CD8-positive, alpha-beta memory T cell (primary cell): ENCODE measurements at regions not wholly inside any gene's neighbourhood (a gene's known extent, or its start where the extent isn't known, plus 50 kb on each side); places are given as distances from the start of the nearest gene placed in this dataset.

Experiments
- CTCF ChIA-PET: fragments of 350-600 bp; sonication (Branson Sonifier 250); formaldehyde crosslinking; loops from one replicate; lab custom pipeline; 2021; ENCODE audit warnings: antibody characterized with exemption; lab: Charles Lee
- POLR2A ChIA-PET: fragments of 350-600 bp; sonication (Branson Sonifier 250); formaldehyde crosslinking; loops from one replicate; lab custom pipeline; 2021; ENCODE audit warnings: antibody characterized with exemption; lab: Charles Lee
- DNase-seq, 5 donors: peaks; one replicate each; pipeline versions ENCODE4 v3.0.0 to v3.0.0-alpha.2; 2020 to 2022; ENCODE audit warnings: mixed read lengths in 1 of 5
- H3K27ac ChIP-seq: one replicate; pipeline ENCODE4 v1.7.0; 2013; ENCODE audit warnings: low read depth, mild to moderate bottlenecking, low read length, moderate library complexity
- H3K27me3 ChIP-seq: 2 replicates; pipeline ENCODE4 v1.7.0; 2013; ENCODE audit warnings: low read length, mild to moderate bottlenecking; ENCODE audit not compliant: insufficient read depth, poor library complexity, severe bottlenecking
- H3K36me3 ChIP-seq: 2 replicates; pipeline ENCODE4 v1.7.0; 2013; ENCODE audit warnings: mild to moderate bottlenecking, low read length, moderate library complexity; ENCODE audit not compliant: insufficient read depth
- H3K4me1 ChIP-seq: 2 replicates; pipeline ENCODE4 v1.7.0; 2013; ENCODE audit warnings: mild to moderate bottlenecking, low read length, moderate library complexity; ENCODE audit not compliant: insufficient read depth
- H3K4me3 ChIP-seq: 2 replicates; pipeline ENCODE4 v1.7.0; 2013; ENCODE audit warnings: mild to moderate bottlenecking, low read length
- H3K9me3 ChIP-seq: 2 replicates; pipeline ENCODE4 v1.7.0; 2013; ENCODE audit warnings: mild to moderate bottlenecking, low read length
- H3K27ac Mint-ChIP-seq, 8 donors: one replicate each; pipeline ENCODE4 v1.8.0; 2020 to 2021; ENCODE audit warnings: mixed read lengths in 8 of 8, mild to moderate bottlenecking in 6 of 8, inconsistent platforms in 3 of 8, moderate library complexity in 3 of 8
- H3K27me3 Mint-ChIP-seq, 2 donors: one replicate each; pipeline ENCODE4 v1.8.0; 2020 to 2021; ENCODE audit warnings: mixed read lengths in 2 of 2, mild to moderate bottlenecking in 1 of 2, moderate library complexity in 1 of 2
- H3K36me3 Mint-ChIP-seq, 3 donors: one replicate each; pipeline ENCODE4 v1.8.0; 2020 to 2021; ENCODE audit warnings: mixed read lengths in 3 of 3, inconsistent platforms in 1 of 3, mild to moderate bottlenecking in 1 of 3
- H3K4me1 Mint-ChIP-seq, 3 donors: one replicate each; pipeline ENCODE4 v1.8.0; 2020 to 2021; ENCODE audit warnings: mixed read lengths in 3 of 3, inconsistent platforms in 1 of 3, mild to moderate bottlenecking in 1 of 3
- H3K4me3 Mint-ChIP-seq, 7 donors: one replicate each; pipeline ENCODE4 v1.8.0; 2020 to 2021; ENCODE audit warnings: mixed read lengths in 7 of 7, mild to moderate bottlenecking in 6 of 7, moderate library complexity in 4 of 7, inconsistent platforms in 2 of 7
- H3K9me3 Mint-ChIP-seq, 5 donors: one replicate each; pipeline ENCODE4 v1.8.0; 2020 to 2022; ENCODE audit warnings: mixed read lengths in 5 of 5, mild to moderate bottlenecking in 3 of 5, moderate library complexity in 2 of 5, inconsistent platforms in 1 of 5

GRCh38 chr17:6913608-6914443 is 82.0 kb upstream of the ALOX12 start:
- no peaks in the 10 kb centered on the region for H3K9me3 Mint-ChIP-seq
- peaks cover 8 to 15% (median 13%) of the 10 kb centered on the region in 3 donors for H3K4me1 Mint-ChIP-seq
- H3K27ac Mint-ChIP-seq = peak overlapping the region in 5 of 8 donors; percentile 5 to 93 (median 77)
- no peaks in the 10 kb centered on the region for H3K9me3 ChIP-seq
- H3K36me3 ChIP-seq = no peaks in the 10 kb centered on the region
- H3K4me1 ChIP-seq = peaks cover 5% of the 10 kb centered on the region
- H3K27me3 Mint-ChIP-seq = peaks cover 4 to 15% of the 10 kb centered on the region in 2 donors
- peak; percentile 52 to 84 (median 68) for DNase-seq
- no peaks in the 10 kb centered on the region for H3K36me3 Mint-ChIP-seq
- peak overlapping the region; percentile 60 for H3K4me3 ChIP-seq
- ChIA-PET POLR2A (interaction anchor here (0.6 to 2.5 kb wide), 3 partner anchors 18 to 108 kb away, joined by 3 to 8 read pairs (median 7); no protein-coding TSS in a partner anchor), CTCF (interaction anchor here (0.8 to 6.7 kb wide), 16 partner anchors 9 to 223 kb away, joined by 3 to 98 read pairs (median 4); partner anchors contain the start of genes BCL6B, RNASEK and SLC16A13)
- peak overlapping the region in 6 of 7 donors; percentile 74 to 94 (median 84) for H3K4me3 Mint-ChIP-seq
- no peaks in the 10 kb centered on the region for H3K27me3 ChIP-seq
- no peak overlapping the region for H3K27ac ChIP-seq

- Mint-ChIP-seq H3K36me3 (no peaks in the 10 kb centered on the region), H3K27me3 (peaks cover 4 to 14% of the 10 kb centered on the region in 2 donors), H3K4me1 (peaks cover 8 to 15% (median 13%) of the 10 kb centered on the region in 3 donors), H3K27ac (no peak overlapping the region), H3K4me3 (peak overlapping the region in 2 of 7 donors; percentile 19 to 45), H3K9me3 (no peaks in the 10 kb centered on the region)
- DNase-seq = peak in 2 of 5 donors; percentile 28 to 46
- peaks cover 5% of the 10 kb centered on the region for H3K4me1 ChIP-seq
- no peaks in the 10 kb centered on the region for H3K27me3 ChIP-seq
- no peaks in the 10 kb centered on the region for H3K36me3 ChIP-seq
- POLR2A ChIA-PET = interaction anchor here (0.6 to 2.5 kb wide), 3 partner anchors 17 to 107 kb away, joined by 3 to 8 read pairs (median 7); no protein-coding TSS in a partner anchor
- no peaks in the 10 kb centered on the region for H3K9me3 ChIP-seq
- H3K4me3 ChIP-seq = no peak overlapping the region
- CTCF ChIA-PET = interaction anchor here (0.8 to 6.7 kb wide), 15 partner anchors 8 to 222 kb away, joined by 3 to 98 read pairs (median 5); partner anchors contain the start of genes BCL6B, RNASEK and SLC16A13
- no peak overlapping the region for H3K27ac ChIP-seq
Measured at GRCh38 chr17:6914711-6915110, 81.1 kb upstream of the ALOX12 start.

GRCh38 chr17:6915620-6916019 is 80.2 kb upstream of the ALOX12 start:
- POLR2A ChIA-PET = no interaction called here
- H3K27me3 Mint-ChIP-seq = peaks cover 4 to 13% of the 10 kb centered on the region in 2 donors

GRCh38 chr17:6919158-6919557 is 76.7 kb upstream of the ALOX12 start:
- H3K27me3 ChIP-seq = no peaks in the 10 kb centered on the region
- H3K9me3 ChIP-seq = no peaks in the 10 kb centered on the region
- no peak for DNase-seq
- no peak overlapping the region for H3K4me3 ChIP-seq
- H3K27ac ChIP-seq = no peak overlapping the region
- no peaks in the 10 kb centered on the region for H3K36me3 ChIP-seq
- peaks cover 7 to 11% of the 10 kb centered on the region in 2 donors for H3K27me3 Mint-ChIP-seq
- peaks cover 3 to 11% (median 4%) of the 10 kb centered on the region in 3 donors for H3K4me1 Mint-ChIP-seq
- POLR2A ChIA-PET = no interaction called here
- H3K36me3 Mint-ChIP-seq = peaks cover 0 to 6% (median 4%) of the 10 kb centered on the region in 3 donors
- no peaks in the 10 kb centered on the region for H3K9me3 Mint-ChIP-seq
- peaks cover 10% of the 10 kb centered on the region for H3K4me1 ChIP-seq
- CTCF ChIA-PET = no interaction called here
- no peak overlapping the region for H3K27ac Mint-ChIP-seq
- H3K4me3 Mint-ChIP-seq = no peak overlapping the region

More at GRCh38 chr17:6915620-6916019, 80.2 kb upstream of the ALOX12 start:
- H3K4me1 Mint-ChIP-seq = peaks cover 8 to 15% (median 13%) of the 10 kb centered on the region in 3 donors
- H3K9me3 Mint-ChIP-seq = no peaks in the 10 kb centered on the region
- H3K4me3 Mint-ChIP-seq = peak overlapping the region in 1 of 7 donors; percentile 23
- H3K4me1 ChIP-seq = peaks cover 5% of the 10 kb centered on the region
- H3K4me3 ChIP-seq = no peak overlapping the region
- H3K36me3 ChIP-seq = no peaks in the 10 kb centered on the region
- CTCF ChIA-PET = interaction anchor here (1.0 to 6.7 kb wide), 5 partner anchors 89 to 131 kb away, joined by 3 to 98 read pairs (median 11); partner anchors contain the start of genes BCL6B and SLC16A13
- H3K27ac Mint-ChIP-seq = peak overlapping the region in 1 of 8 donors; percentile 70
- no peaks in the 10 kb centered on the region for H3K36me3 Mint-ChIP-seq
- H3K9me3 ChIP-seq = no peaks in the 10 kb centered on the region
- no peak overlapping the region for H3K27ac ChIP-seq
- no peak for DNase-seq
- no peaks in the 10 kb centered on the region for H3K27me3 ChIP-seq

DNA sequence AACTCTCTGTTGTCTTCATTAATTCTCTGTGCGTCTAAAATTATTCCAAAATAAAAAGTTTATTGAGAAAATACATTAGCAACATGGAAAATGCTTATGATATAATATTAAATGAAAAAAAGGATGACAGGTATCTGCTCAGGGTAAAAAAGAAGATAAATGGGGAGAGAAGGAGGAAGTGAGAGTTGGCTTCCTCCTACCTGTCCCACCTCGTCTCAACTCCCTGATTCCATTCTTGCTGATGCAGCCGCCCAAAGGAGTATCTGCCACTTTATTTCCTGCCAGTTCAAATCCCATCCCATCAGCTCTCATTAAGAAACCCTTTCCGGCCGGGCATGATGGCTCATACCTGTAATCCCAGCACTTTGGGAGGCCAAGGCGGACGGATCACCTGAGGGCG is 72.5 kb upstream of the ALOX12 start:
- Histone ChIP-seq H3K4me1 (peaks cover 18% of the 10 kb centered on the region), H3K27ac (no peak overlapping the region), H3K36me3 (no peaks in the 10 kb centered on the region), H3K9me3 (no peaks in the 10 kb centered on the region), H3K4me3 (no peak overlapping the region), H3K27me3 (no peaks in the 10 kb centered on the region)
- no peak overlapping the region for H3K27ac Mint-ChIP-seq
- no peak for DNase-seq
- ChIA-PET CTCF (interaction anchor here (0.7 to 1.4 kb wide), 3 partner anchors 9 to 100 kb away, joined by 3 to 4 read pairs (median 3); no protein-coding TSS in a partner anchor), POLR2A (no interaction called here)
- no peak overlapping the region for H3K4me3 Mint-ChIP-seq
- H3K27me3 Mint-ChIP-seq = peaks cover 2 to 7% of the 10 kb centered on the region in 2 donors
- peaks cover 2 to 12% (median 9%) of the 10 kb centered on the region in 3 donors for H3K36me3 Mint-ChIP-seq
- no peaks in the 10 kb centered on the region for H3K9me3 Mint-ChIP-seq
- H3K4me1 Mint-ChIP-seq = peaks cover 3 to 13% (median 6%) of the 10 kb centered on the region in 3 donors

DNA sequence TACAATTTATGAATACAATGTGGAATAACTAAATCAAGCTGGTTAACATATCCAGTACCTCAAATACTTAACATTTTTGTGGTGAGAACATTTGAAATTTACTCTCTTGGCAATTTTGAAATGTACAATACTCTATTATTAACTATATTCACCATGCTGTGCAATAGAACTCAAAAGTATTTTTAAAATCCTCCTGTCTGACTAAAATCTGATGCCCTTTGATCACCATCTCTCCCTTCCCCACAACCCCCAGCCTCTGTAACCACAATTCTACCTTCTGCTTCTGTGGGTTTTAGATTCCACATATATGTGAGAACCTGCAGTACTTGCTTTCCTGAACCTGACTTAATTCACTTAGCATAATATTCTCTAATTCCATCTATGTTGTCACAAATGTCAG is 71.6 kb upstream of the ALOX12 start:
- H3K4me1 Mint-ChIP-seq = peaks cover 3 to 13% (median 6%) of the 10 kb centered on the region in 3 donors

GRCh38 chr17:6926667-6927066 is 69.2 kb upstream of the ALOX12 start:
- Histone ChIP-seq H3K36me3 (no peaks in the 10 kb centered on the region), H3K27ac (no peak overlapping the region), H3K27me3 (no peaks in the 10 kb centered on the region), H3K4me1 (peaks cover 18% of the 10 kb centered on the region), H3K9me3 (no peaks in the 10 kb centered on the region), H3K4me3 (no peak overlapping the region)
- DNase-seq = no peak
- H3K27ac Mint-ChIP-seq = no peak overlapping the region
- H3K27me3 Mint-ChIP-seq = no peaks in the 10 kb centered on the region
- peaks cover 2 to 6% (median 5%) of the 10 kb centered on the region in 3 donors for H3K36me3 Mint-ChIP-seq
- no peaks in the 10 kb centered on the region for H3K9me3 Mint-ChIP-seq
- H3K4me3 Mint-ChIP-seq = no peak overlapping the region
- CTCF ChIA-PET = no interaction called here
- POLR2A ChIA-PET = no interaction called here
- H3K4me1 Mint-ChIP-seq = peaks cover 3 to 13% (median 6%) of the 10 kb centered on the region in 3 donors

More for the DNA sequence above, 71.6 kb upstream of the ALOX12 start:
- Histone ChIP-seq H3K9me3 (no peaks in the 10 kb centered on the region), H3K4me1 (peaks cover 18% of the 10 kb centered on the region), H3K4me3 (no peak overlapping the region), H3K27ac (no peak overlapping the region), H3K27me3 (no peaks in the 10 kb centered on the region), H3K36me3 (no peaks in the 10 kb centered on the region)
- DNase-seq = peak in 1 of 5 donors; percentile 54
- Mint-ChIP-seq H3K27ac (peak overlapping the region in 4 of 8 donors; percentile 4 to 56 (median 12)), H3K36me3 (peaks cover 2 to 12% (median 9%) of the 10 kb centered on the region in 3 donors), H3K4me3 (peak overlapping the region in 1 of 7 donors; percentile 12), H3K9me3 (no peaks in the 10 kb centered on the region), H3K27me3 (peaks cover 2 to 7% of the 10 kb centered on the region in 2 donors)
- POLR2A ChIA-PET = no interaction called here
- CTCF ChIA-PET = no interaction called here
